Calu3 (cell line): ENCODE measurements at regions not wholly inside any gene's neighbourhood (a gene's known extent, or its start where the extent isn't known, plus 50 kb on each side); places are given as distances from the start of the nearest gene placed in this dataset.

Source experiments
- BruUV-seq: library from RNA; stranded (reverse); fragments of 400-500 nt; replicated peaks from 2 replicates; lab custom pipeline; 2021; lab: Mats Ljungman, UMichigan
- CTCF ChIA-PET: fragments of 300-600 bp; sonication (Branson Sonifier 250); formaldehyde crosslinking; loops from one replicate; lab custom pipeline; 2022; ENCODE audit warnings: antibody characterized with exemption; lab: Charles Lee
- DNase-seq: peaks from one replicate; pipeline ENCODE4 v3.0.0; 2022
- H3K27ac Mint-ChIP-seq: one replicate; pipeline ENCODE4 v1.8.0; 2022; ENCODE audit warnings: mixed read lengths; ENCODE audit not compliant: unreplicated experiment
- H3K27me3 Mint-ChIP-seq: one replicate; pipeline ENCODE4 v1.8.0; 2022; ENCODE audit warnings: mixed read lengths; ENCODE audit not compliant: unreplicated experiment
- H3K36me3 Mint-ChIP-seq: one replicate; pipeline ENCODE4 v1.8.0; 2022; ENCODE audit warnings: mild to moderate bottlenecking, moderate library complexity, mixed read lengths; ENCODE audit not compliant: insufficient read depth, unreplicated experiment
- H3K4me1 Mint-ChIP-seq: one replicate; pipeline ENCODE4 v1.8.0; 2022; ENCODE audit warnings: mild to moderate bottlenecking, low read depth, mixed read lengths; ENCODE audit not compliant: unreplicated experiment
- H3K4me3 Mint-ChIP-seq: one replicate; pipeline ENCODE4 v1.8.0; 2022; ENCODE audit warnings: mild to moderate bottlenecking, low read depth, moderate library complexity, mixed read lengths; ENCODE audit not compliant: unreplicated experiment
- H3K9me3 Mint-ChIP-seq: one replicate; pipeline ENCODE4 v1.8.0; 2022; ENCODE audit warnings: low read depth, mixed read lengths; ENCODE audit not compliant: unreplicated experiment
- intact Hi-C: fragments of 100-400 bp; cut with micrococcal nuclease; formaldehyde crosslinking; loops from one replicate; pipeline ENCODE4 v1.10.0; 2022; ENCODE audit not compliant: unreplicated experiment
- TF ChIP-seq, protein P1 (sequence below): fragments of 200-600 bp; IDR thresholded peaks from one replicate; pipeline ENCODE4 v1.8.0; 2022; ENCODE audit warnings: antibody characterized with exemption; ENCODE audit not compliant: unreplicated experiment

GRCh38 chr7:126339813-126340212, 912.9 kb downstream of the GRM8 start:
- Mint-ChIP-seq H3K9me3 (peaks cover 3% of the 10 kb centered on the region), H3K36me3 (no peaks in the 10 kb centered on the region), H3K27ac (no peak overlapping the region), H3K4me3 (no peak overlapping the region), H3K27me3 (no peaks in the 10 kb centered on the region), H3K4me1 (no peaks in the 10 kb centered on the region)
- CTCF ChIA-PET, result no interaction called here
- TF ChIP-seq, protein P1, sequence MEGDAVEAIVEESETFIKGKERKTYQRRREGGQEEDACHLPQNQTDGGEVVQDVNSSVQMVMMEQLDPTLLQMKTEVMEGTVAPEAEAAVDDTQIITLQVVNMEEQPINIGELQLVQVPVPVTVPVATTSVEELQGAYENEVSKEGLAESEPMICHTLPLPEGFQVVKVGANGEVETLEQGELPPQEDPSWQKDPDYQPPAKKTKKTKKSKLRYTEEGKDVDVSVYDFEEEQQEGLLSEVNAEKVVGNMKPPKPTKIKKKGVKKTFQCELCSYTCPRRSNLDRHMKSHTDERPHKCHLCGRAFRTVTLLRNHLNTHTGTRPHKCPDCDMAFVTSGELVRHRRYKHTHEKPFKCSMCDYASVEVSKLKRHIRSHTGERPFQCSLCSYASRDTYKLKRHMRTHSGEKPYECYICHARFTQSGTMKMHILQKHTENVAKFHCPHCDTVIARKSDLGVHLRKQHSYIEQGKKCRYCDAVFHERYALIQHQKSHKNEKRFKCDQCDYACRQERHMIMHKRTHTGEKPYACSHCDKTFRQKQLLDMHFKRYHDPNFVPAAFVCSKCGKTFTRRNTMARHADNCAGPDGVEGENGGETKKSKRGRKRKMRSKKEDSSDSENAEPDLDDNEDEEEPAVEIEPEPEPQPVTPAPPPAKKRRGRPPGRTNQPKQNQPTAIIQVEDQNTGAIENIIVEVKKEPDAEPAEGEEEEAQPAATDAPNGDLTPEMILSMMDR, result no peak
- no peak for DNase-seq
- intact Hi-C loops, result no loop called here
- no TSS peak for BruUV-seq

DNA sequence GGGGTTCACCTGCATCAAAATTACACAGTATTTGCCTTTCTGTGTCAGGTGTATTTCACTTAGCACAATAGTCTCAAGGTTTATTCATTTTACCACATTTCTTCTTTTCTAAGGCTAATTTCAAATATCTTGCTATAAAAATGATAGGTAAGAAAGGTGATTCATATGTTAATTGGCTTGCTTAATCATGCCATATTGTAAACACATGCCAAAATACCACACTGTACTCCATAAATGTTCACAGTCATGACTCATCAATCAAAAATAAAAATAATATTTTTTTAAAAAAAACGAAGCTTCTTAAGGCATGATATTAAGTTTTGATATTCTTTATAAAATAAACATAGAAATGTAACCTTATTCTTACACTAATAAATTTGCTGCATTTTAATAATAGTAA, 947.1 kb downstream of the GRM8 start:
- no TSS peak for BruUV-seq
- intact Hi-C loops, result no loop called here
- no peak overlapping the region for H3K27ac Mint-ChIP-seq
- H3K4me1 Mint-ChIP-seq, result no peaks in the 10 kb centered on the region
- DNase-seq, result no peak
- CTCF ChIA-PET, result no interaction called here
- H3K36me3 Mint-ChIP-seq, result no peaks in the 10 kb centered on the region
- TF ChIP-seq, protein P1, result no peak
- no peaks in the 10 kb centered on the region for H3K9me3 Mint-ChIP-seq
- H3K27me3 Mint-ChIP-seq, result no peaks in the 10 kb centered on the region
- H3K4me3 Mint-ChIP-seq, result no peak overlapping the region

DNA sequence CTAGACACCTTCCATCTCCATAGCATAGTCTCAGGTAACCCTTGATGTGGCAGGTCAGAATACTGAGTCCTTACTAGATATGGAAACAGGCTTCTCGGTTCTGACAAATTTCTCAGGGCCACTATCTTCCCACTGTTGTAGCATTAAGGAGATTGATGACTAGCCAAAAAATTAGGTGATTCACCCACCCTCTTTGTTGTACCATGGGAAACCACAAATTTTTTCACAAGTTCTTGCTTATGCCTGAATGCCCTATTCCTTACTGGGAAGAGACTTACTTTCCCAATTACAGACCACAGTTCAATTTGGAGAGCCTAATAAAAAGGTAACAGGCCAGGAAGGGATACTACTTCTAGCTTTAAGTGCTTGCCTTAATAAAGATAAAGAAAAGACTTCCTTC, 948.8 kb downstream of the GRM8 start:
- DNase-seq, result no peak
- no TSS peak for BruUV-seq
- Mint-ChIP-seq H3K27me3 (no peaks in the 10 kb centered on the region), H3K4me1 (no peaks in the 10 kb centered on the region), H3K9me3 (no peaks in the 10 kb centered on the region), H3K27ac (no peak overlapping the region), H3K36me3 (no peaks in the 10 kb centered on the region), H3K4me3 (no peak overlapping the region)
- CTCF ChIA-PET, result no interaction called here
- TF ChIP-seq, protein P1, result no peak
- intact Hi-C loops, result no loop called here

DNA sequence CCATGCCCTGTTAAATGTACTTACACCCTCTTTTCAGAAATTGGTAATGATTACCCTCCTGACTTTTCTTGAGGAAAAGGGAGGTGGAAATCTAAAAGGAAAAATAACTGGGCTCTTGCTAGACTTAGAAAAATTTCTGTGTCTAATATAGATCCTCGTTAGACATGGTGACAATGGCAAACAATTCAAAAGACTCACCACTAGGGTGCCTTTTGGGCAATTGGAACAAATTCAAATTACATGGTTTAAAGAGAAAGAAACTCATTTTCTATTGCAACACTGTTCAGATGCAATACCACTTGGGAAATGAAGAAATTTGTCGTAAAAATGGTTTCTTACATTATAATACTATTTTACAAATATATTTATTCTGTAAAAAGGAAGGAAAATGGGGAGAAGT, 950.1 kb downstream of the GRM8 start:
- Mint-ChIP-seq H3K27ac (no peak overlapping the region), H3K27me3 (no peaks in the 10 kb centered on the region), H3K9me3 (no peaks in the 10 kb centered on the region), H3K4me1 (no peaks in the 10 kb centered on the region), H3K36me3 (no peaks in the 10 kb centered on the region), H3K4me3 (no peak overlapping the region)
- CTCF ChIA-PET, result no interaction called here
- no TSS peak for BruUV-seq
- intact Hi-C loops, result no loop called here
- no peak for DNase-seq
- TF ChIP-seq, protein P1, result no peak
